Sigmoid colon (tissue), 6 donors: ENCODE measurements at regions not wholly inside any gene's neighbourhood (a gene's known extent, or its start where the extent isn't known, plus 50 kb on each side); places are given as distances from the start of the nearest gene placed in this dataset.
"Not testable (repeated sequence)": the region's sequence is repeated elsewhere in the genome, so short reads cannot be mapped to it uniquely, and the experiment has no call there.

Experiments
- DNase-seq: peaks from one replicate; pipeline ENCODE4 v3.0.0-alpha.2; 2019
- H3K27ac ChIP-seq, 4 donors: fragments of 200-600 bp; sonication (generic); one replicate each; pipeline ENCODE4 v1.5.1; 2016 to 2019; ENCODE audit warnings: mild to moderate bottlenecking in 1 of 4
- H3K27me3 ChIP-seq, 3 donors: fragments of 200-600 bp; sonication (generic); one replicate each; pipeline ENCODE4 v1.5.1; 2019; ENCODE audit warnings: mild to moderate bottlenecking in 1 of 3
- H3K36me3 ChIP-seq, 4 donors: fragments of 200-600 bp; sonication (generic); one replicate each; pipeline ENCODE4 v1.5.1; 2016 to 2019
- H3K4me1 ChIP-seq, 4 donors: fragments of 200-600 bp; sonication (generic); one replicate each; pipeline ENCODE4 v1.5.1; 2017 to 2019
- H3K4me3 ChIP-seq, 4 donors: fragments of 200-600 bp; sonication (generic); one replicate each; pipeline ENCODE4 v1.5.1; 2017 to 2019; ENCODE audit warnings: mild to moderate bottlenecking in 2 of 4, moderate library complexity in 1 of 4
- H3K9me3 ChIP-seq, 4 donors: fragments of 200-600 bp in 3 of 4; sonication (generic) in 3 of 4; one replicate each; pipeline versions ENCODE4 v1.5.1 to v1.6.1; 2013 to 2019
- CTCF ChIP-seq, 4 experiments: fragments of 450-650 bp in 3 of 4; fragments of 200-600 bp in 1 of 4; IDR thresholded peaks; one replicate each; pipeline ENCODE4 v1.5.1; 2016 to 2019; ENCODE audit warnings: antibody characterized with exemption in 4 of 4, mild to moderate bottlenecking in 3 of 4, moderate library complexity in 2 of 4
- EP300 ChIP-seq, 4 donors: sonication (generic); formaldehyde crosslinking; IDR thresholded peaks; one replicate each; pipeline ENCODE4 v1.6.1; 2017; ENCODE audit warnings: antibody characterized with exemption in 4 of 4
- POLR2A ChIP-seq, 2 donors: fragments of 450-650 bp; IDR thresholded peaks; one replicate each; pipeline ENCODE4 v1.6.1; 2016; ENCODE audit warnings: antibody characterized with exemption in 2 of 2, mild to moderate bottlenecking in 2 of 2, moderate library complexity in 2 of 2
- POLR2AphosphoS5 ChIP-seq, 4 donors: sonication (generic); formaldehyde crosslinking; IDR thresholded peaks; one replicate each; pipeline ENCODE4 v1.6.1; 2017; ENCODE audit warnings: antibody characterized with exemption in 4 of 4
- WGBS, 2 donors: extraction: QIAGEN DNeasy Blood & Tissue Kit; methylation state at CpG; one replicate each; pipeline ENCODE4 v1.1.7; 2013; 5-methylcytosine and 5-hydroxymethylcytosine counted together
- intact Hi-C: fragments of 100-400 bp; cut with DNase I; formaldehyde crosslinking; loops from one replicate; pipeline ENCODE4 v1.15.1; 2023
- donor health status: healthy with polysubstance abuse.
- donor health status: healthy.

GRCh38 chr2:184413671-184414229 is 184.6 kb upstream of the ZNF804A start:
- WGBS, 2 donors, result 84 to 90% methylated on average over 1 of the region's 1 CpG
- no peaks in the 10 kb centered on the region for H3K9me3 ChIP-seq
- H3K27ac ChIP-seq, result no peak overlapping the region
- intact Hi-C loops, result no loop called here
- no peaks in the 10 kb centered on the region for H3K4me1 ChIP-seq
- no peaks in the 10 kb centered on the region for H3K27me3 ChIP-seq
- no peaks in the 10 kb centered on the region for H3K36me3 ChIP-seq
- no peak for DNase-seq
- no peak overlapping the region for H3K4me3 ChIP-seq
- TF ChIP-seq POLR2AphosphoS5 (IDR thresholded peaks at IDR 0.05), result no peak
- TF ChIP-seq EP300 (IDR thresholded peaks at IDR 0.05), result no peak
- TF ChIP-seq CTCF (IDR thresholded peaks at IDR 0.05), result no peak
- TF ChIP-seq POLR2A (IDR thresholded peaks at IDR 0.05), result no peak

- Histone ChIP-seq H3K9me3 (no peaks in the 10 kb centered on the region), H3K4me3 (no peak overlapping the region), H3K27ac (no peak overlapping the region), H3K27me3 (no peaks in the 10 kb centered on the region), H3K36me3 (no peaks in the 10 kb centered on the region), H3K4me1 (no peaks in the 10 kb centered on the region)
- DNase-seq, result no peak
- 83 to 89% methylated on average over 6 of the region's 6 CpGs for WGBS, 2 donors
- intact Hi-C loops, result no loop called here
- TF ChIP-seq POLR2AphosphoS5 (IDR thresholded peaks at IDR 0.05) (no peak), EP300 (IDR thresholded peaks at IDR 0.05) (no peak), POLR2A (IDR thresholded peaks at IDR 0.05) (no peak), CTCF (IDR thresholded peaks at IDR 0.05) (no peak)
Observed at GRCh38 chr2:184416146-184416913, 182.0 kb upstream of the ZNF804A start.

- WGBS, 2 donors, result 25 to 56% methylated on average over 2 of the region's 2 CpGs
- Histone ChIP-seq H3K27me3 (no peaks in the 10 kb centered on the region), H3K4me3 (no peak overlapping the region), H3K27ac (no peak overlapping the region), H3K36me3 (no peaks in the 10 kb centered on the region), H3K9me3 (no peaks in the 10 kb centered on the region), H3K4me1 (no peaks in the 10 kb centered on the region)
- DNase-seq, result no peak
- intact Hi-C loops, result no loop called here
- TF ChIP-seq POLR2A (IDR thresholded peaks at IDR 0.05), result no peak
- no peak for TF ChIP-seq EP300 (IDR thresholded peaks at IDR 0.05)
- TF ChIP-seq CTCF (IDR thresholded peaks at IDR 0.05), result no peak
- TF ChIP-seq POLR2AphosphoS5 (IDR thresholded peaks at IDR 0.05), result no peak
Observed at GRCh38 chr2:184419744-184420143, 178.6 kb upstream of the ZNF804A start.

- H3K9me3 ChIP-seq, H3K27ac ChIP-seq, H3K27me3 ChIP-seq, H3K4me1 ChIP-seq, H3K36me3 ChIP-seq, intact Hi-C loops, DNase-seq, H3K4me3 ChIP-seq: not testable (repeated sequence)
- 89 to 94% methylated on average over 11 of the region's 11 CpGs for WGBS, 2 donors
Observed at GRCh38 chr2:184421456-184421855, 176.9 kb upstream of the ZNF804A start.

- Histone ChIP-seq H3K27ac (no peak overlapping the region), H3K36me3 (no peaks in the 10 kb centered on the region), H3K9me3 (no peaks in the 10 kb centered on the region), H3K4me3 (no peak overlapping the region), H3K27me3 (no peaks in the 10 kb centered on the region), H3K4me1 (no peaks in the 10 kb centered on the region)
- TF ChIP-seq CTCF (IDR thresholded peaks at IDR 0.05) (no peak), POLR2A (IDR thresholded peaks at IDR 0.05) (no peak), EP300 (IDR thresholded peaks at IDR 0.05) (no peak), POLR2AphosphoS5 (IDR thresholded peaks at IDR 0.05) (no peak)
- intact Hi-C loops, result no loop called here
- DNase-seq, result no peak
- WGBS, 2 donors, result 87 to 93% methylated on average over 2 of the region's 2 CpGs
Observed at GRCh38 chr2:184425083-184425482, 173.2 kb upstream of the ZNF804A start.
